Ovary (tissue), 7 donors: ENCODE measurements at regions not wholly inside any gene's neighbourhood (a gene's known extent, or its start where the extent isn't known, plus 50 kb on each side); places are given as distances from the start of the nearest gene placed in this dataset.

Experiments used
- DNase-seq, 5 donors: peaks; one replicate each; pipeline ENCODE4 v3.0.0-alpha.2; 2019 to 2020
- H3K27ac ChIP-seq, 2 donors: fragments of 200-600 bp; one replicate each; pipeline versions ENCODE4 v1.5.1 to v1.8.0; 2019 to 2022
- H3K27me3 ChIP-seq: fragments of 200-600 bp; one replicate; pipeline ENCODE4 v1.8.0; 2022
- H3K36me3 ChIP-seq: fragments of 200-600 bp; sonication (generic); one replicate; pipeline ENCODE4 v1.5.1; 2019
- H3K4me1 ChIP-seq: one replicate; pipeline ENCODE4 v1.8.1; 2013; ENCODE audit warnings: mild to moderate bottlenecking, moderate library complexity; ENCODE audit not compliant: insufficient read depth
- H3K4me3 ChIP-seq: fragments of 200-600 bp; sonication (generic); one replicate; pipeline ENCODE4 v1.5.1; 2017
- H3K9me3 ChIP-seq, 2 donors: fragments of 200-600 bp in 1 of 2; sonication (generic) in 1 of 2; one replicate each; pipeline versions ENCODE4 v1.5.1 to v1.8.1; 2013 to 2019; ENCODE audit warnings: mild to moderate bottlenecking in 1 of 2, moderate library complexity in 1 of 2
- CTCF ChIP-seq, 3 donors: fragments of 450-650 bp in 2 of 3; fragments of 200-600 bp in 1 of 3; IDR thresholded peaks; one replicate each; pipeline versions ENCODE4 v1.5.1 to v1.8.0; 2016 to 2022; ENCODE audit warnings: antibody characterized with exemption in 3 of 3, mild to moderate bottlenecking in 1 of 3
- EP300 ChIP-seq: sonication (generic); formaldehyde crosslinking; IDR thresholded peaks from one replicate; pipeline ENCODE4 v1.6.1; 2017; ENCODE audit warnings: antibody characterized with exemption
- POLR2A ChIP-seq: fragments of 450-650 bp; IDR thresholded peaks from one replicate; pipeline ENCODE4 v1.6.1; 2017; ENCODE audit warnings: antibody characterized with exemption, mild to moderate bottlenecking, moderate library complexity
- WGBS, 3 donors: extraction: QIAGEN DNeasy Blood & Tissue Kit in 1 of 3; methylation state at CpG; one replicate each; pipeline versions ENCODE4 v1.1.5 to v1.1.7; 2013 to 2017; 5-methylcytosine and 5-hydroxymethylcytosine counted together
- intact Hi-C, 4 donors: fragments of 100-400 bp; cut with DNase I; formaldehyde crosslinking; loops; one replicate each; pipeline versions ENCODE4 v1.11.0 to v1.15.1; 2022 to 2023
- donor health status: DM: no; HTN: no; CAD: no; lungs with moderate emphysema.
- donor health status: DM: no; HTN: no; CAD: no.
- donor health status: Bipolar disorder and iron deficiency.
- donor health status: DM: no; HTN: no; CAD: no.
- donor health status: DM: yes; HTN: yes; CAD: no.

- Histone ChIP-seq H3K9me3 (no peaks in the 10 kb centered on the region), H3K27me3 (no peaks in the 10 kb centered on the region), H3K4me3 (no peak overlapping the region), H3K36me3 (no peaks in the 10 kb centered on the region), H3K27ac (no peak overlapping the region), H3K4me1 (no peaks in the 10 kb centered on the region)
- WGBS, 3 donors = 5 to 12% (median 11%) methylated on average over 1 of the region's 1 CpG
- intact Hi-C loops = no loop called here
- TF ChIP-seq CTCF (IDR thresholded peaks at IDR 0.05) (no peak), EP300 (no peak), POLR2A (no peak)
- DNase-seq = no peak
Measured at GRCh38 chr16:63945806-63946205, 1176.1 kb downstream of the CDH11 start.

- Histone ChIP-seq H3K27ac (no peak overlapping the region), H3K27me3 (no peaks in the 10 kb centered on the region), H3K36me3 (no peaks in the 10 kb centered on the region), H3K4me1 (no peaks in the 10 kb centered on the region), H3K9me3 (no peaks in the 10 kb centered on the region), H3K4me3 (no peak overlapping the region)
- no peak for DNase-seq
- intact Hi-C loops = no loop called here
- 78 to 90% (median 79%) methylated on average over 6 of the region's 6 CpGs for WGBS, 3 donors
- TF ChIP-seq CTCF (IDR thresholded peaks at IDR 0.05) (no peak), EP300 (no peak), POLR2A (no peak)
Measured at GRCh38 chr16:63943566-63943965, 1178.3 kb downstream of the CDH11 start.

GRCh38 chr16:63938661-63939060 lies 1183.2 kb downstream of the CDH11 start:
- 74 to 80% (median 76%) methylated on average over 4 of the region's 4 CpGs for WGBS, 3 donors
- intact Hi-C loops = no loop called here

GRCh38 chr16:63933841-63934240 lies 1188.0 kb downstream of the CDH11 start:
- Histone ChIP-seq H3K36me3 (no peaks in the 10 kb centered on the region), H3K4me3 (no peak overlapping the region), H3K4me1 (no peaks in the 10 kb centered on the region), H3K27me3 (no peaks in the 10 kb centered on the region), H3K9me3 (no peaks in the 10 kb centered on the region), H3K27ac (no peak overlapping the region)
- DNase-seq = no peak
- 67 to 81% (median 68%) methylated on average over 3 of the region's 3 CpGs for WGBS, 3 donors
- TF ChIP-seq CTCF (IDR thresholded peaks at IDR 0.05) (no peak), EP300 (no peak), POLR2A (no peak)
- intact Hi-C loops = no loop called here

More at GRCh38 chr16:63938661-63939060, 1183.2 kb downstream of the CDH11 start:
- Histone ChIP-seq H3K4me1 (no peaks in the 10 kb centered on the region), H3K27ac (no peak overlapping the region), H3K36me3 (no peaks in the 10 kb centered on the region), H3K27me3 (no peaks in the 10 kb centered on the region), H3K4me3 (no peak overlapping the region), H3K9me3 (no peaks in the 10 kb centered on the region)
- TF ChIP-seq EP300 (no peak), POLR2A (no peak), CTCF (IDR thresholded peaks at IDR 0.05) (no peak)
- no peak for DNase-seq

- TF ChIP-seq EP300 = no peak
- TF ChIP-seq POLR2A = no peak
- no peak for TF ChIP-seq CTCF (IDR thresholded peaks at IDR 0.05)
- Histone ChIP-seq H3K27me3 (no peaks in the 10 kb centered on the region), H3K4me3 (no peak overlapping the region), H3K36me3 (no peaks in the 10 kb centered on the region), H3K4me1 (no peaks in the 10 kb centered on the region), H3K9me3 (no peaks in the 10 kb centered on the region), H3K27ac (no peak overlapping the region)
- intact Hi-C loops = no loop called here
- no peak for DNase-seq
- 92 to 94% (median 92%) methylated on average over 4 of the region's 4 CpGs for WGBS, 3 donors
Measured at GRCh38 chr16:63928421-63928820, 1193.4 kb downstream of the CDH11 start.
